HG03175 (cell line): ENCODE measurements at regions not wholly inside any gene's neighbourhood (a gene's known extent, or its start where the extent isn't known, plus 50 kb on each side); places are given as distances from the start of the nearest gene placed in this dataset.
"Not testable (repeated sequence)": the region's sequence is repeated elsewhere in the genome, so short reads cannot be mapped to it uniquely, and the experiment has no call there.

Experiments
- ATAC-seq: cut with Tn5 transposase; IDR thresholded peaks from one replicate; pipeline ENCODE4 v1.9.1; 2021; ENCODE audit warnings: mild to moderate bottlenecking, moderate library complexity; ENCODE audit not compliant: unreplicated experiment

DNA sequence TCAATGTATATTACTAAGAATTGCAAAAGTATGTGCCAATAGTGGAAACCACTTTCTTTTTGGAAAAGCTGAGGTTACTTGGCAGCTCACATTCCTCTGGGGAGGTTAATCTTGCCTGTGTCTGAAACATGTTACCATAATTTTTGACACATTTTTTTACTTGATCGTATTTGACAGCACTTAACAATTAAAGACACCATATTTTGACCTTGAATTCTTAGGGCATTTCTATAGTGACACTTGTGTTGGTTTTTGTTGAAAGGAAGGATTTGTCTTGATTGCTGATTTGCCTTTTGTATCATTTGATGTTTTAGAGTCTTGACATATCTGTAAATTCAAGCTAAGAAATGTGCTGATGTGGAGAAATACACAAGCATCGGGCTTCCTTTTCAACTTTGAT is 2135.5 kb downstream of the PCDH7 start:
- ATAC-seq: no peak

GRCh38 chr4:32858361-32858760 is 2138.2 kb downstream of the PCDH7 start:
- ATAC-seq: no peak

- ATAC-seq: no peak
Observed at GRCh38 chr4:32858971-32859370, 2138.8 kb downstream of the PCDH7 start.

DNA sequence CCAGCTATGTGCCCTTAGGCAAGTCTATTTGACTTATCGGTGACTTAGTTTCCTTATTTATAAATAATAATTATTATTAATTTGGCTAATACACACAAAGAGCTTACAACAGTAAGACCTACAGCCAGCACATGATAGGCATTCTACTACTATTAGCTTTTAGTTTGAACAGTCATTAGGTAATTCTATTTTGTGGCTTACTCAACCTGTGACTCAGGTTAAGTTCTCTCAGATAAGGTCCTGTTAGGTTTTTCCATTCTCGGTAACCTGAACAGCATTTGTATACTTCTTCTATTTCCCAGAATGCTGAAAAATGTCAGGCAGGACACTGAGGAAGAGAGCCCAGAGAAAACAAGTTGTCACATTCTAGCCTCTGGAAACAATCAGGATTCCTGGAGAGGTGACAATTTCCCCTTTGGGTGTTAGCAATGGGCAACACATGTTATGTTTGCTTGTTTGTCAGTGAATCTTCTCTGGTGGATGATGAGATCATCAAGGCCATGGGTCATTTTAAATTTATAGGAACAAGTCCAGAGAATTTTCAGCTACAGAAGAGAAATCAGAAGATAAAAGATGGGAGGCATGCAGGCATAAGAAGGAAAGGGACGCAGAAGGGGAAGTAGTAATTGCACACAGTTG is 2144.7 kb downstream of the PCDH7 start:
- no peak for ATAC-seq

DNA sequence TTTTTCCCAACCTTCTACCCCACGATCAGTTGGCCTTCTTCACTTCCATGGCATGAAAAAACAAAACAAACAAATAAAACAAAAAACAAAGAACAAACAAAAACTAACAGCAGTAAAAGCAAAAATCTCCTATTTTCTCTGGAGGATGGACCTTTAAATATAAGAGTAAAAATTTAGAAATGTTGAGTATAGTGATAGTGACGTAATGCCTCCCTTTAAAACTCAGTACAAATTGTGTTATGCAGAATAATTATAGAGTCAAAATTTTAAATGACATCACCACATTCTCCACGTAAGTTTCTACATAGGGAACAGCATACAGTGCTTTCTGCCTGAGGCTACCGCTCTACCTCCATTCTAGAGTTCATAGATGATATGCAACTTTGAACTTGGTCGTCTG is 2156.4 kb downstream of the PCDH7 start:
- no peak for ATAC-seq

- ATAC-seq: no peak
Observed at GRCh38 chr4:32879913-32880312, 2159.7 kb downstream of the PCDH7 start.

GRCh38 chr4:32884198-32884597 is 2164.0 kb downstream of the PCDH7 start:
- ATAC-seq: no peak

DNA sequence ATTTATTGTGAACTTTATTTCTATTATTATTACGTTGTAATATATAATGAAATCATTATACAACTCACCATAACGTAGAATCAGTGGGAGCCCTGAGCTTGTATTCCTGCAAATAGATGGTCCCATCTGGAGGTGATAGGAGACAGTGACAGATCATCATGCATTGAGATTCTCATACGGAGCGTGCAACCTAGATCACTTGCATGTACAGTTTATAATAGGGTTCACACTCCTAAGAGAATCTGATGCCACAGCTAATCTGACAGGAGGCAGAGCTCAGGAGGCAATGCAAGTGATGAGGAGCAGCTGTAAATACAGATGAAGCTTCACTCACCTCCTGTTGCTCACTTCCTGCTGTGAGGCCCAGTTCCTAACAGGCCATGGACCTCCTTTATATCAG is 2170.2 kb downstream of the PCDH7 start:
- ATAC-seq: no peak

- no peak for ATAC-seq
Observed at GRCh38 chr4:32909053-32909452, 2188.9 kb downstream of the PCDH7 start.

DNA sequence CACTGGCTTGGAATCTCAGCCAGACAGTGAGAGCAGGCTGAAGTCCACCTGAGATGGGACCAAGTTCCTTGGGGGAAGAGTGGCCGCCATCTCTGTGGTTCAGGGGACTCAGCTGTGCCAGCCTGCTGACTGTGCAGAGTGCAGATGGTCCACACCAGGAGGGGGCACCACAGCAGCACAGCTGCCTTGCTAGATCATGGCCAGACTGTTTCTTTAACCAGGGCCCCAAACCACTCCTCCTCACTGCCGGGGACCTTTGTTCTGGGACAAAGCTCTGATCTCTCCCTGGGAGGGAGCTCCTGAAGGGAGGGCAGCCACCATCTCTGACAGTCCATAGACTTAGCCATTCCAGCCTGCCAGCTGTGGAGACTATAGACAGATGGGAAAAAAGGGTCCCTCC is 2189.6 kb downstream of the PCDH7 start:
- ATAC-seq: no peak

DNA sequence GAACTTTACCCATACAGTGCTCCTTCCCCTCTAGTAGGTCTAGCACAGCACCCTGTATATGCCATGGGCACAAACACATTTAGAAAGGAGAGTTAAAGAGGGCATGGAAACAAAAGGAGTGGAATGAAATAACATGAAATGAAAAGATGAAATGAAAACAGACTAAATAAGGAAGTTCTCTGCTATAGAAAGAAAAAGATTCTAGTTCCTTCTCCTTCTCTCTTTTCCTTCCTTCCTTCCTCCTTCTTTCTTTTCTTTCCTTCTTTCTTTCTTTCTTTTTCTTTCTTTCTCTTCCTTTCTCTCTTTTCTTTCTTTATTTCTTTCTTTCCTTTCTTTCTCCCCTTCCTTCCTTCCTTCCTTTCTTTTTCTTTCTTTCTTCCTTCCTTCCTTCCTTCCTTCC is 2197.4 kb downstream of the PCDH7 start:
- no peak for ATAC-seq

DNA sequence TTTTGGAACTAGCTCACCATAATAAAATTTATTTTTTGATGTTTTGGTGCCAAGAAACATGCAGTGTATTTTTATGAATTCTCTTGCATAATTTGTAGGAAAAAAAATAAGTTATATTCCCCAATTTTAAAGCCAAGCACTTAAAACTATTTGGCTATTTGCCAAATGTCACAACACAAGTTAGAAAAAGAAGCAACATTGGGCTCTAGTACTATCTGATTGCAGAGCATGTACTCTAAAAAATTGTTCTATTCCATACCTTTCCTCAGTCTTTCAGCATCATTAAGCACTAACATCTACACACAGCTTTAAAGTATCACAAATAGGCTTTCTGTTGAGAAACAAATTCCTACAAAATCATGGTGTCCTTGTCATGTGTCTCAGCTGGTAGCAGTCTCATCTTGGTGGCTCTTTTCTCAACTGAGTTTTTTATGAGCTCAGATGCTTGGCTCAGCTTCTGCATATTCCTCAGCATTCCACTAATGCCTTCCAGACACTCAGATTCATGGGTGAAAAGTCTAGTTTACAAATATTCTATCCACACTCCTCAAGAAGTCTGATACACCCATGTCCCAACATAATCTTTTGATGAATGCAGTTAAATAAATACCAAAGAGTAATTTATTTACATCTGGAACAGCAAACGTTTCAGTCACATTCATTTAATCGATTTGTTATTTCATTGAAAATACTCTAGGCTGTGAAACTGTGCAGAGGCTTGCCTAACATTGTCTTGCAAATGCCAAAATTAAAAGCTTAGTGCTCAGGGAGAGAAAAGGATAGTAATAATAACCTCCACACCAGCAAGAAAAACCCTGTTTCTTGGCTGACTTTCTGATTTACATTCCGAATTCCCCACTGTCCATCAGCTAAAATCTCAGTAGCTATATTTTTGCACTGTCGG is 2209.9 kb downstream of the PCDH7 start:
- ATAC-seq: no peak

DNA sequence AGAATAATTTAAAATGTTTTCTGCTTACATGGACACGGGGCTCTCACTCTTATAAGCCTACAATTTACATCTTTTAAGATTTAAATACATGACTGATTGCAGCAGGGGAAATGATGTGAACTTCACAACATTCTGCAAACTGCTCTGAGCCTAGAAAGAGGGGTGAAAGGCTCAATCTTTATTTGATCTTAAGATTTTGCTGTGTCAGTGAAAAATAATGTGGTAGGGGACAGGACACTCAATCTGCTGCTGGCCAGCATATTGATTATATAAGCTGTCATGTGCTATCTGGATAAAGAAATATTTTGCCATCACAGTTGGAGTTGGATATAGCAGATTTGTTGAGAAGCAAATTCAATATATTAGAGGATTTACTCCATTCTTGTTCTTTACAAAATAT is 2210.5 kb downstream of the PCDH7 start:
- ATAC-seq: no peak

GRCh38 chr4:32931475-32931874 is 2211.3 kb downstream of the PCDH7 start:
- no peak for ATAC-seq

DNA sequence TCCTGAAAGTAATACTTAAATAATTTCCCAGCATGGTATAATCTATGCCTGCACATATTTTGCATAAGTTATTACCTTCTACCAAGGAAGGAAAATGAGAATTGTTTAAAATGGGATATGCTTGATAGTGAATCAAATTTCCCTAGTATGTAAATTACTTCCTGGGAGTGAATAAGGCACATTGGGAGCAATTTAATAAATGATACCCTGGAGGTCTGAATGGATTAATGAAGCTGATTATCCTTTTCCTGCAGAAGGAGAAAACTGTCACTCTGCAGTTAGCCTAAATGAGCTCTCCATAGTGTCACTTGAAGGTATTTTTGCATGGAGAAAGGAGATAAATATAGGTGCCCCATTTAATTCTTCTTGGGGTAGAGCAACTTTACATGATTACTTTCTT is 2212.0 kb downstream of the PCDH7 start:
- no peak for ATAC-seq

GRCh38 chr4:32939222-32939621 is 2219.1 kb downstream of the PCDH7 start:
- not testable (repeated sequence) for ATAC-seq

GRCh38 chr4:32950866-32951265 is 2230.7 kb downstream of the PCDH7 start:
- ATAC-seq: no peak

GRCh38 chr4:32958586-32958985 is 2238.4 kb downstream of the PCDH7 start:
- no peak for ATAC-seq

GRCh38 chr4:32962100-32962499 is 2241.9 kb downstream of the PCDH7 start:
- no peak for ATAC-seq

GRCh38 chr4:32985256-32985655 is 2265.1 kb downstream of the PCDH7 start:
- no peak for ATAC-seq

DNA sequence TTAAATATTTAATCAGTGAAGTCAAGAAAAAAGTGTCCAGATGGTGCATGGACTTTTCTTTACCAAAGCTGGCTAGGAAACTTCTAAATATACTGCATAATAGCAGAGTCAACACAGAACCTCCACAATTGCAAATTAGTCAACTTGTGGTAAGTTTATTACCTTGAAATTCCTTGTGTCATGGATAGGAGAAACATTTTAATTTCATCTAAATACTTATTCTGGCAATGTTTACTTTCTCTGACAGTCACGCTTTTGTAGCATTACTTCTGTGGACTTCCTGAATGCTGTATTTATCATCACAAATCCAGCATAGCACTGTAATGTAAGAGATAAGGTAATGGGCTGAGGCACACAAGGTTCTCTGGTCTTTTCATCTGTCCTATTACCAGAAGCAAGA is 2266.1 kb downstream of the PCDH7 start:
- no peak for ATAC-seq

DNA sequence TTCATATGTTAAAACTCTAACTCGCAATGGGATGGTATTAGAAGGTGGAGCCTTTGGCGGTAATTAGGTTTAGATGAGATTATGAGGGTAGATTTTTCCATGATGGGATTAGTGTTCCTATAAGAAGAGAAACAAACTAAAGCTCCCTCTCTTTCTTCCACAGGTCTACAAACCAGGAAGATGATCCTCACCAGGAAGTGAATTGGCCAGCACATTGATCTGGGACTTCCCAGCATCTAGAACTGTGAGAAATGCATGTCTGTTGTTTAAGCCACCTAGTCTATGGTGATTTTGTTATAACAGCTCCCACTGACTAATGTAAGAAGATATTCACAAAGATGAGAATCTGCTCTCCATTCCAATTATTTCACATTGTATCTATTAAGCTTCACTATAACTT is 2266.9 kb downstream of the PCDH7 start:
- ATAC-seq: no peak
